ENCODE measurements at regions not wholly inside any gene's neighbourhood (a gene's known extent, or its start where the extent isn't known, plus 50 kb on each side); places are given as distances from the start of the nearest gene placed in this dataset.

DNA sequence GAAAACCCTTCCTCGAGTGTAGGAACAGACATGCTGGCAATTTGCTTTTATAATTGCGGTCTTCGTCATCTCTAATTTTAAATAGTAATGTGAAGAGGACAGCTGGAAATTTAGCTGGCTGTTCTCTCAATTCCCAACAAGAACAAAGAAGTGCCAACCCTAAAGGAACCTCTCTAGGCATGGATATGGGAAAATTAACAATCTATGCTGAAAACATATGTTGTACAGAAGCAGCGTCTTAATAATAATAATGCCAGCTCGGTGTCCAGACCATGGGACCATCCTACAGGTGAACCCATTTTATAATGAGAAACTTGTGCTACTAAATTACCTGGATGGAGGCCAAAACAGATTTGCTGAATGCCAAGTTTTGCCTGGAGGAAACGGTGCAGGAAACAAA, 641.4 kb upstream of the MGMT start:
- H3K27ac Mint-ChIP-seq = no peak overlapping the region
- no peaks in the 10 kb centered on the region for H3K36me3 Mint-ChIP-seq
- ATAC-seq (no peak), DNase-seq (ENCODE audit: low spot score in 2 of 2) (no peak)
- H3K9me3 Mint-ChIP-seq = no peaks in the 10 kb centered on the region

- ATAC-seq = no peak
- Mint-ChIP-seq H3K27ac (no peak overlapping the region), H3K36me3 (no peaks in the 10 kb centered on the region), H3K9me3 (no peaks in the 10 kb centered on the region)
- no peak for DNase-seq (ENCODE audit: low spot score in 2 of 2)
These were observed 633.4 kb upstream of the MGMT start for GRCh38 chr10:128833671-128834070.

- Mint-ChIP-seq H3K9me3 (no peaks in the 10 kb centered on the region), H3K36me3 (no peaks in the 10 kb centered on the region), H3K27ac (no peak overlapping the region)
- ATAC-seq (no peak), DNase-seq (ENCODE audit: low spot score in 2 of 2) (no peak)
These were observed 631.7 kb upstream of the MGMT start for GRCh38 chr10:128835361-128835760.

DNA sequence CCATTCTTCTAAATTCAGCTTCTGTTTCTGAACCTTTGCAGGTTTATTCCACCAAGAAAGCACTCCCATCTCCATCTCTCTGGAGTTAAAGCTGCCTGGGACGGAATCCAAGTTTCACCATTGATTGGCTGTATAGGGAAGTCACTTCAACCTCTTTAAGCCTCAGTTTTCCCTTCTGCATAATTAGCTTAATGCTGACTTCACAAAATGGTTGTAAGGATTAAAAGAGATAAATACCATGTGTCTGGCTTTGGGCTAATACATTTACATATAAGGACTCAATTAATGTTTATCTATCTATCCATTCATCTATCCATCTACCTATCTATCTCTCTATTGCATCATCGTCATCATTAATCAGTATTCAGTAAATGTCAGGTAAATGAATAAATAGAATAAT, 629.6 kb upstream of the MGMT start:
- ATAC-seq = no peak
- Mint-ChIP-seq H3K27ac (no peak overlapping the region), H3K9me3 (no peaks in the 10 kb centered on the region), H3K36me3 (no peaks in the 10 kb centered on the region)
- no peak for DNase-seq (ENCODE audit: low spot score in 2 of 2)

DNA sequence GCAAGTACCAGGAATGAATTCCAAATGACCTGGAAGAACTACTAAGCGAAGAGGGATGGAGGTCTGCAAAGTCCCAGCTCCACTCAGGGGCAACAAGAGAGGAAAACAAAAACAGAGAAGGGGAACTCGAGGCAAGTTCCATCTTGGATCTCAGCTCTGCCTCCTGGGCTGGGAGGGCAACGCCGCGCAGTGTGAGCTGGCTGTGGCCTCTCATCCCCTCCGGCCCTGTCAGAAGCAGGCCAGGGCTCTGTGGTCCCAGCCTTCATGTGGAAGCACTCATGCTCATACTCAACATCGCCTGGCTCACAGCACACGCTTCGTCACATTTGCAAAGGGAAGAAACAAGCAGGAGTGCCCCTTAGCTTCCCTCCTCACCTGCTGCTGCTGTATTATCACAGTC, 627.9 kb upstream of the MGMT start:
- no peak for ATAC-seq
- Mint-ChIP-seq H3K36me3 (no peaks in the 10 kb centered on the region), H3K9me3 (no peaks in the 10 kb centered on the region), H3K27ac (no peak overlapping the region)
- no peak for DNase-seq (ENCODE audit: low spot score in 2 of 2)

GRCh38 chr10:128839701-128840100, 627.3 kb upstream of the MGMT start:
- H3K27ac Mint-ChIP-seq = no peak overlapping the region
- DNase-seq (ENCODE audit: low spot score in 2 of 2) = no peak
- ATAC-seq = no peak
- H3K9me3 Mint-ChIP-seq = no peaks in the 10 kb centered on the region
- H3K36me3 Mint-ChIP-seq = no peaks in the 10 kb centered on the region

DNA sequence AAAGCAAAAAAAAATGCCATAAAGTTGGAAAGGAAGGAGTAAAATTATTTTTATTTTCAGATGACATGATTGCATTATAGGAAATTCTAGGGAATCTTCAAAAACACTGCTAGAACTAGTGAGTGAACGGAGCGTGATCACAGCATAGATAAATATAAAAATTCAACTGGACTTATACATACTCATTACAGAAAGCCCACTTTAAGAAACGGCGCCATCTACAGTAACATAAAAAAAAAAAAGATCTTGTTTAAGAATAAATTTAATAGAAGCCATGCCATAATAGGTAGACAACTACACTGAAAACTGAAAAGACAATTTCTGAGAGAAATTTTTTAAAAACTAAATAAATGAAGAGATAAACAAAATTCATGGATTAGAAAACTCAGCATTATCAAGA, 623.1 kb upstream of the MGMT start:
- Mint-ChIP-seq H3K9me3 (no peaks in the 10 kb centered on the region), H3K36me3 (no peaks in the 10 kb centered on the region), H3K27ac (no peak overlapping the region)
- ATAC-seq (no peak), DNase-seq (ENCODE audit: low spot score in 2 of 2) (no peak)

DNA sequence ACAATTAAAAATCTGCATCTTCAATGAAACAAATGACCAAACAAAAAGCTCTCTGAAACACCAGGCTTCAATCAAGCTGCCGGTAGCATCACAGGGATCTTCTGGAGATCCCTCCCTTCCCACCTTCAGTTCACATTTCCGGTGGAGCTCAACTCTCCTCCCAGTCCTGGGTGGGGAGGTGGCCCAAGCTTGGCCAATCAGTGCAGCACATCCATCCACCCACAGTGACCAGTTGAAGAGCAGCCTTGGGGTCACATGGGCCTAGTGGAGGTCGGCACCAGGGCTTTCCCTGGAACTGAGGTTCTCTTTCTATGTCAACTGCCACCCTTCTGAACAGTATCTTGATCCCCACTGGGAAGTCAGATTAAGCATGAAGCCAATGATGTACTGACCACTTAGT, 620.1 kb upstream of the MGMT start:
- Mint-ChIP-seq H3K9me3 (no peaks in the 10 kb centered on the region), H3K36me3 (no peaks in the 10 kb centered on the region), H3K27ac (no peak overlapping the region)
- DNase-seq (ENCODE audit: low spot score in 2 of 2) (no peak), ATAC-seq (no peak)

DNA sequence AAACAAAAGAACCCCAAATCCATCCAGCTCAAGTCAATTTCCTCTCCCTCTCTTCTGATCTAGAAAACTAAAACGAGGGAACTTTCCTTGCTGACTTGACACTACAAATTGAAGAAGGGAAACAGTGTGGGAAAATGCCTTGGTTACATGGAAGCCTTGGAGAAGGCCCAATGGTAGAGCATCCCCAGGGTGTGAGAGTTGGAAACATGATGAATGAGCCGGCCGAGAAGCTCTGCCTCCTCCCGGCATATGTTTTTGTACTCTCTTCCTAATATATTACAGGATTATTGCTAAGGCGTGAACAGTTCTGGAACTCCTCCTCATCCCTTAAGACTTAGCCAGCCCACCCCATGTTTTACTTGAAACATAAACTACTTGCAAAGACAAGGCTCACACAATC, 618.2 kb upstream of the MGMT start:
- no peaks in the 10 kb centered on the region for H3K36me3 Mint-ChIP-seq
- H3K9me3 Mint-ChIP-seq = no peaks in the 10 kb centered on the region
- H3K27ac Mint-ChIP-seq = no peak overlapping the region
- ATAC-seq (no peak), DNase-seq (ENCODE audit: low spot score in 2 of 2) (no peak)

- no peaks in the 10 kb centered on the region for H3K36me3 Mint-ChIP-seq
- no peak overlapping the region for H3K27ac Mint-ChIP-seq
- ATAC-seq (no peak), DNase-seq (ENCODE audit: low spot score in 2 of 2) (no peak)
- no peaks in the 10 kb centered on the region for H3K9me3 Mint-ChIP-seq
These were observed 616.4 kb upstream of the MGMT start for GRCh38 chr10:128850647-128851046.

GRCh38 chr10:128851281-128851680, 615.8 kb upstream of the MGMT start:
- H3K27ac Mint-ChIP-seq = no peak overlapping the region
- no peak for DNase-seq (ENCODE audit: low spot score in 2 of 2)
- H3K9me3 Mint-ChIP-seq = no peaks in the 10 kb centered on the region
- no peaks in the 10 kb centered on the region for H3K36me3 Mint-ChIP-seq
- no peak for ATAC-seq

- Mint-ChIP-seq H3K9me3 (no peaks in the 10 kb centered on the region), H3K36me3 (no peaks in the 10 kb centered on the region), H3K27ac (no peak overlapping the region)
- ATAC-seq = no peak
- no peak for DNase-seq (ENCODE audit: low spot score in 2 of 2)
These were observed 615.3 kb upstream of the MGMT start for GRCh38 chr10:128851726-128852125.

DNA sequence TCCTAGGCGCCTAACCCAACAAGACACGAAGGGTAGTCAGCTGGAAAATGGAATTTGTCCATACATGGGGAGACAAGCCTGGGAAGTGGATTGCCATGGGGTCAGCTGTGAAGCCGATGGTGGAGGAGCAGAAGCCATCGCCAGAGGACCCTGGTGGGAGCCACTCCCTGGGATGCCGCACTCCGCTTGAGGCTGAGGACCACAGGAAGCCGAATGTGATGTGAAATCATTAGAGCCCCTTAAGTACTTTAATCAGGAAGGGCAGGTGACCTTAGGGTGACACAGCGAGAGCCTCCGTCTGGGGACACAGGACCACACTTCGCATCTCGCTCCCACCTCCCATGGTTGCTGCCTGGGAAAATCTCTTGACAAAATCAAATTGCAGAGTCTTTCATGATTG, 614.6 kb upstream of the MGMT start:
- Mint-ChIP-seq H3K36me3 (no peaks in the 10 kb centered on the region), H3K9me3 (no peaks in the 10 kb centered on the region), H3K27ac (no peak overlapping the region)
- ATAC-seq (no peak), DNase-seq (ENCODE audit: low spot score in 2 of 2) (no peak)

DNA sequence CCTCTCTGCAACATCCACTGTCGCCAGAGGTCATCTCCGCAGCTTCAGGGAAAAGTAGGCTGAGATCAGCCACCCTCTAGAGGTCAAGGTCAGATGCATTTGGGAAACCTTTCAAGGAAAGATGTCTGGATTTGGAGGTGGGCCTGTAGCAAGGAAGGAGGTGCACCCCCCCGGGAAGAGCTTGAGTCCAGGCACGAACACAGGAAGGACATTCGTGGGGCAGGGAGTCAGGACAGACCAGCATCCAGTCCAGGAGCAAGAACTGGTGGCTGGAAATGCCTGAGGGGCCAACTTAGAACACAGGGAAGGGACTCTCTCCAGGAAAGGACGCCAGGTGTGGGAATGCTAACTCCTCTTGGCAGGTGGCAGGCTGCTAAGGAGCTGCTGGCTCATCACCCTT, 614.1 kb upstream of the MGMT start:
- Mint-ChIP-seq H3K27ac (no peak overlapping the region), H3K36me3 (no peaks in the 10 kb centered on the region), H3K9me3 (no peaks in the 10 kb centered on the region)
- no peak for ATAC-seq
- no peak for DNase-seq (ENCODE audit: low spot score in 2 of 2)

DNA sequence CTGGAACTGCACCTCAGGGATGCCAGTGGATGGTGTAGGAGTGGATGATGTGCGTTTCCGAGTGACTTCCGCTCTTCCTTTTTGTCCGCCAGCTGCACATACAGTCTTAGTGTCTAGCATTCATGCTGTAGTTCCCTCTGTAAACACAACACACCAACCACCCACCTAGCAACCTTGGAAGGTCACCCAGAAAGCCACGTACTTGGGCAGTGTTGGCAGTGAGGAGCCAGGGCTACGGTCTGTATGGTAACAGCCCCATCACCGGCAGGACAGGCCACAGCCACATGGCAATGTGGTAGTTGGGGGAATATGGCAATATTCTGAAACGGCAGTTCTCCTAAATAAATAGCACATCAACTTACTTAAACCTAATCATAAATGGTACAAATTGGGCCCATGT, 613.5 kb upstream of the MGMT start:
- no peak for ATAC-seq
- Mint-ChIP-seq H3K36me3 (no peaks in the 10 kb centered on the region), H3K27ac (no peak overlapping the region), H3K9me3 (no peaks in the 10 kb centered on the region)
- DNase-seq (ENCODE audit: low spot score in 2 of 2) = no peak

- no peak for DNase-seq (ENCODE audit: low spot score in 2 of 2)
- Mint-ChIP-seq H3K36me3 (no peaks in the 10 kb centered on the region), H3K27ac (no peak overlapping the region), H3K9me3 (no peaks in the 10 kb centered on the region)
- ATAC-seq = no peak
These were observed 612.8 kb upstream of the MGMT start for GRCh38 chr10:128854204-128854603.

- Mint-ChIP-seq H3K9me3 (no peaks in the 10 kb centered on the region), H3K36me3 (no peaks in the 10 kb centered on the region), H3K27ac (no peak overlapping the region)
- no peak for DNase-seq (ENCODE audit: low spot score in 2 of 2)
- ATAC-seq = no peak
These were observed 612.1 kb upstream of the MGMT start for GRCh38 chr10:128854963-128855362.

GRCh38 chr10:128855618-128856428, 611.2 kb upstream of the MGMT start:
- Mint-ChIP-seq H3K36me3 (no peaks in the 10 kb centered on the region), H3K27ac (no peak overlapping the region), H3K9me3 (no peaks in the 10 kb centered on the region)
- no peak for DNase-seq (ENCODE audit: low spot score in 2 of 2)
- ATAC-seq = no peak

Measured in activated naive CD4-positive, alpha-beta T cell treated with anti-CD3 and anti-CD28 coated beads, Interleukin-2, amount 50 U/mL, for 72 hours (primary cell).